A549 (cell line): ENCODE measurements at regions not wholly inside any gene's neighbourhood (a gene's known extent, or its start where the extent isn't known, plus 50 kb on each side); places are given as distances from the start of the nearest gene placed in this dataset.

Experiments
- ATAC-seq, 2 experiments: fragments of 200-7000 bp in 1 of 2; fragments of >200 bp in 1 of 2; cut with Nextera tagmentation in 1 of 2; cut with Tn5 transposase in 1 of 2; 3 replicates each; pipeline versions ENCODE4 v1.8.0 to v1.9.1; 2018 to 2020; ENCODE audit warnings: mild to moderate bottlenecking in 1 of 2, moderate library complexity in 1 of 2
- CTCF ChIA-PET: fragments of 300-600 bp; sonication (Branson Sonifier 250); formaldehyde crosslinking; extraction: SDS; loops from one replicate; lab custom pipeline; 2021; ENCODE audit warnings: antibody characterized with exemption, inconsistent platforms; lab: Yijun Ruan, JAX
- POLR2A ChIA-PET: fragments of 350-600 bp; formaldehyde crosslinking; extraction: SDS; loops from one replicate; lab custom pipeline; 2021; ENCODE audit warnings: antibody characterized with exemption, inconsistent platforms; lab: Yijun Ruan, JAX
- DNase-seq, 2 experiments: peaks; one replicate each; pipeline versions ENCODE4 v3.0.0 to v3.0.0-alpha.2; 2011 to 2016; ENCODE audit warnings: low read depth in 1 of 2, low spot score in 1 of 2
- FAIRE-seq: peaks from 2 replicates; lab custom pipeline; 2011; peaks lifted over from hg19 to GRCh38; lab: Jason Lieb, UNC
- H3K27ac ChIP-seq, 2 experiments: fragments of >200 bp; sonication (Bioruptor Twin); formaldehyde crosslinking; 3 replicates each; pipeline ENCODE4 v1.5.1; 2016 to 2017
- H3K4me1 ChIP-seq: fragments of >200 bp; sonication (Bioruptor Twin); formaldehyde crosslinking; 3 replicates; pipeline ENCODE4 v1.6.1; 2016
- H3K4me2 ChIP-seq: fragments of >200 bp; sonication (Bioruptor Twin); formaldehyde crosslinking; 3 replicates; pipeline ENCODE4 v1.6.1; 2016
- H3K4me3 ChIP-seq: fragments of >200 bp; sonication (Bioruptor Twin); formaldehyde crosslinking; 3 replicates; pipeline ENCODE4 v1.5.1; 2016
- H3K9me3 ChIP-seq: fragments of >200 bp; sonication (Bioruptor Twin); formaldehyde crosslinking; 3 replicates; pipeline ENCODE4 v1.6.1; 2016
- CBX8 ChIP-seq: fragments of 200-600 bp; sonication (generic); IDR thresholded peaks from 2 replicates; pipeline ENCODE4 v1.6.1; 2016
- EHMT2 ChIP-seq: fragments of 200-600 bp; sonication (generic); IDR thresholded peaks from 2 replicates; pipeline ENCODE4 v1.6.1; 2016; ENCODE audit warnings: antibody characterized with exemption, low read depth, mild to moderate bottlenecking, moderate library complexity
- EP300 ChIP-seq, 2 experiments: fragments of >200 bp; sonication (Bioruptor Twin); formaldehyde crosslinking; IDR thresholded peaks; 2 replicates in 1 of 2; 3 replicates in 1 of 2; pipeline ENCODE4 v1.6.1; 2016 to 2017
- FOSL2 ChIP-seq, 2 experiments: fragments of 450-650 bp in 1 of 2; fragments of >200 bp in 1 of 2; sonication (Bioruptor Twin) in 1 of 2; formaldehyde crosslinking; IDR thresholded peaks; 2 replicates each; pipeline versions ENCODE4 v1.5.0 to v1.6.1; 2016 to 2020; ENCODE audit warnings: mild to moderate bottlenecking in 1 of 2, moderate library complexity in 1 of 2
- GATA3 ChIP-seq: IDR thresholded peaks from 2 replicates; pipeline ENCODE4 v1.6.1; 2012; ENCODE audit warnings: borderline replicate concordance
- HDAC2 ChIP-seq: fragments of 200-600 bp; sonication (generic); IDR thresholded peaks from 2 replicates; pipeline ENCODE4 v1.6.1; 2016
- HEYL ChIP-seq: fragments of 250-450 bp; sonication (Bioruptor Pico); IDR thresholded peaks from 2 replicates; pipeline ENCODE4 v1.8.0; 2021; ENCODE audit warnings: mild to moderate bottlenecking, moderate library complexity
- HOXB13 ChIP-seq: fragments of 250-450 bp; sonication (Bioruptor Pico); IDR thresholded peaks from 2 replicates; pipeline ENCODE4 v1.5.0; 2020; ENCODE audit warnings: low read depth, mild to moderate bottlenecking, moderate library complexity
- HOXB5 ChIP-seq: fragments of 250-450 bp; sonication (Bioruptor Pico); IDR thresholded peaks from 2 replicates; pipeline ENCODE4 v1.5.0; 2020; ENCODE audit warnings: mild to moderate bottlenecking, moderate library complexity
- JUN ChIP-seq, 2 experiments: fragments of >200 bp; sonication (Bioruptor Twin); formaldehyde crosslinking; IDR thresholded peaks; 2 replicates in 1 of 2; 3 replicates in 1 of 2; pipeline ENCODE4 v1.6.1; 2016 to 2017
- KDM5A ChIP-seq: fragments of 200-600 bp; sonication (generic); IDR thresholded peaks from 2 replicates; pipeline ENCODE4 v1.6.1; 2016; ENCODE audit warnings: antibody characterized with exemption, mild to moderate bottlenecking
- MAFK ChIP-seq: fragments of 450-650 bp; IDR thresholded peaks from 2 replicates; pipeline ENCODE4 v1.6.1; 2014; ENCODE audit not compliant: partially characterized antibody
- MYC ChIP-seq: IDR thresholded peaks from 2 replicates; pipeline ENCODE4 v1.6.1; 2012; ENCODE audit warnings: mild to moderate bottlenecking, inconsistent platforms, low read length, improper control_type of control experiment, borderline replicate concordance
- NFE2L2 ChIP-seq: fragments of 150-350 bp; conservative IDR thresholded peaks from 2 replicates; pipeline ENCODE4 v1.6.1; 2014; ENCODE audit warnings: low read length
- NPAS2 ChIP-seq: fragments of 250-450 bp; sonication (Bioruptor Pico); IDR thresholded peaks from 2 replicates; pipeline ENCODE4 v1.8.0; 2022; ENCODE audit warnings: mild to moderate bottlenecking, moderate library complexity, borderline replicate concordance
- NR3C1 ChIP-seq: fragments of >200 bp; sonication (Bioruptor Twin); formaldehyde crosslinking; IDR thresholded peaks from 3 replicates; pipeline ENCODE4 v1.6.1; 2017
- POLR2A ChIP-seq: IDR thresholded peaks from 2 replicates; pipeline ENCODE4 v1.6.1; 2012; ENCODE audit warnings: mild to moderate bottlenecking, low read length
- RARB ChIP-seq: fragments of 250-450 bp; sonication (Bioruptor Pico); IDR thresholded peaks from 2 replicates; pipeline ENCODE4 v1.8.0; 2021; ENCODE audit warnings: mild to moderate bottlenecking, moderate library complexity
- RCOR1 ChIP-seq: fragments of 150-350 bp; IDR thresholded peaks from 2 replicates; pipeline ENCODE4 v1.6.1; 2014; ENCODE audit warnings: antibody characterized with exemption, low read length, low read depth
- RNF2 ChIP-seq: fragments of 200-600 bp; sonication (generic); IDR thresholded peaks from 2 replicates; pipeline ENCODE4 v1.6.1; 2016; ENCODE audit warnings: low read depth, mild to moderate bottlenecking, antibody characterized with exemption, moderate library complexity, borderline replicate concordance
- SREBF2 ChIP-seq: fragments of 450-650 bp; IDR thresholded peaks from 2 replicates; pipeline ENCODE4 v1.6.1; 2014; ENCODE audit warnings: mild to moderate bottlenecking, moderate library complexity
- ZFP36 ChIP-seq: fragments of 450-650 bp; IDR thresholded peaks from 2 replicates; pipeline ENCODE4 v1.6.1; 2014; ENCODE audit warnings: borderline replicate concordance; ENCODE audit not compliant: partially characterized antibody
- WGBS: methylation state at CpG from one replicate; pipeline ENCODE4 v1.1.6; 2017; ENCODE audit errors: missing lambda C conversion rate; 5-methylcytosine and 5-hydroxymethylcytosine counted together
- TF ChIP-seq, protein P1 (sequence below): IDR thresholded peaks from 2 replicates; pipeline ENCODE4 v1.6.1; 2012
- TF ChIP-seq, protein P2 (sequence below): fragments of 250-450 bp; sonication (Bioruptor Pico); IDR thresholded peaks from 2 replicates; pipeline ENCODE4 v1.5.0; 2020; ENCODE audit warnings: low read depth, mild to moderate bottlenecking, moderate library complexity
- TF ChIP-seq, protein P3 (sequence below): fragments of 200-600 bp; sonication (generic); IDR thresholded peaks from 2 replicates; pipeline ENCODE4 v1.6.1; 2016; ENCODE audit warnings: antibody characterized with exemption, mild to moderate bottlenecking, moderate library complexity
- TF ChIP-seq, protein P4 (sequence below): IDR thresholded peaks from 2 replicates; pipeline ENCODE4 v1.6.1; 2012

DNA sequence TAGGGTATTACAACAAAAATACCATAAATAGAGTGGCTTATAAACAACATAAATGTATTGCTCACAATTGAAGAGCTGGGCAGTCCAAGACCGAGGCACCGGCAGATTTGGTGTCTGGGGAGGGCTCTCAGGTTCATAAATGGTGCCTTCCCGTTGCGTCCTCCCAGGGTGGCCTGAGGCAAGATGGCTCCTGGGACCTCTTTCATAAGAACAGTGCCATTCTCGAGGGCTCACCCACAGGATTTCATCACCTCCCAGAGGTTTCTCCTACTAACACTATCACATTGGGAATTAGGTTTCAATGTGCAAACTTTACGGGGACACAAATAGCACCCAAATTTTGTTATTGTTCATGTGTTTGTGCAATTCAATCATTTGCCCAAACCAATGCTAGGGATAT is 793.5 kb upstream of the HS6ST1 start:
- 0 out of 3 replicates have a peak, but pooled peaks cover 2% of the 10 kb centered on the region for H3K9me3 ChIP-seq
- ChIA-PET POLR2A (interaction anchor here (0.6 kb wide), 1 partner anchor 11 kb away, joined by 3 read pairs; no protein-coding TSS in a partner anchor), CTCF (no interaction called here)
- no peak for TF ChIP-seq ZFP36
- no peak overlapping the region for H3K4me2 ChIP-seq
- no peak overlapping the region for H3K4me3 ChIP-seq
- ATAC-seq (no peak), DNase-seq (no peak), FAIRE-seq (no peak)
- WGBS, result 21% methylated on average over 6 of the region's 6 CpGs
- H3K27ac ChIP-seq, result no peak overlapping the region
- H3K4me1 ChIP-seq, result no peaks in the 10 kb centered on the region

DNA sequence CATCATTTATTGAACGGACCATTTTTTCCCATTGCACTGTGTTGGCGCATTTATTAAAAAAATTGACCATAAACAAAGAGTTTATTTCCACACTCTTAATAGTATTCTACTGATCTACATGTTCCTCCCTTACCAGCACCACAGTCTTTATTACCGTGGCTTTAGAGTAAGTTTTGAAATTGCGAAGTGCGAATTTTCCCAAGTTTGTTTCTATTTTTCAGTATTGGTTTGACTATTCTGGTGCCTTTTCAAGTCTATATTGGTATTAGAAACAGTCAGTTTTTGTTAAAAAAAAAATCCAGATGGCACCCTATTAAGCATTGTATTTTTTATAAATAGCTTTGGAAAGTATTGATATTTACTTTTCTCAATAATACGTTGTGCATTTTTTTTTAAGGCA is 795.1 kb upstream of the HS6ST1 start:
- ChIA-PET CTCF (no interaction called here), POLR2A (no interaction called here)
- FAIRE-seq (no peak), ATAC-seq (no peak), DNase-seq (no peak)
- TF ChIP-seq FOSL2 (IDR thresholded peaks at IDR 0.05), result no peak
- TF ChIP-seq FOSL2 (CRISPR knock-in tag; IDR thresholded peaks at IDR 0.05), result no peak
- no peak for TF ChIP-seq RARB (CRISPR knock-in tag)
- TF ChIP-seq KDM5A, result no peak
- no peak for TF ChIP-seq RNF2
- Histone ChIP-seq H3K4me1 (no peaks in the 10 kb centered on the region), H3K4me2 (no peak overlapping the region), H3K27ac (no peak overlapping the region), H3K9me3 (0 out of 3 replicates have a peak, but pooled peaks cover under 1% of the 10 kb centered on the region), H3K4me3 (no peak overlapping the region)
- WGBS, result 37% methylated on average over 6 of the region's 6 CpGs

DNA sequence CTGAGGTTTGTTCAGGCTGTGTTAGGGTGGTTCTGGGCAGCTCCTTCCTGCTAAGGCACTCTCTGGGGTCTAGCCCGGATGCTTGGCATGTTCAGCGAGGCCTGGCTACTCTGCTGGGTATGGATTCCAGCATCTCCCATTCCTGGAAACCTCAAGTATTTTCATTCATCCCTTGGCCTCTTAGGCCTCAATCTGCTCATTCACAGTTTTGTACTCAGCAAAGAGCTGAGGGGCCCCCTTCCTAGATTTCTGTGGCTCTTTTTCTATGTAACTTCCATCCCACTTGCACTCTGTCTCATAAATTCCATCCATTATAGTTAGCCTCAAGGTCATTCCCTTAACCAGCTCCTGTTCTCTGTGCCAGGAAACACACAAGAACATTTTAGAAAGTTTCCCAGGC is 798.8 kb upstream of the HS6ST1 start:
- no peak overlapping the region for H3K27ac ChIP-seq
- ATAC-seq (no peak), FAIRE-seq (no peak), DNase-seq (no peak)
- no peak overlapping the region for H3K4me3 ChIP-seq
- H3K4me1 ChIP-seq, result no peaks in the 10 kb centered on the region
- WGBS, result 7% methylated on average over 2 of the region's 2 CpGs
- TF ChIP-seq RNF2, result no peak
- TF ChIP-seq GATA3, result no peak
- TF ChIP-seq NR3C1, result no peak
- no peak for TF ChIP-seq EP300 (IDR thresholded peaks at IDR 0.05)
- no peak for TF ChIP-seq CBX8
- TF ChIP-seq, protein P1, sequence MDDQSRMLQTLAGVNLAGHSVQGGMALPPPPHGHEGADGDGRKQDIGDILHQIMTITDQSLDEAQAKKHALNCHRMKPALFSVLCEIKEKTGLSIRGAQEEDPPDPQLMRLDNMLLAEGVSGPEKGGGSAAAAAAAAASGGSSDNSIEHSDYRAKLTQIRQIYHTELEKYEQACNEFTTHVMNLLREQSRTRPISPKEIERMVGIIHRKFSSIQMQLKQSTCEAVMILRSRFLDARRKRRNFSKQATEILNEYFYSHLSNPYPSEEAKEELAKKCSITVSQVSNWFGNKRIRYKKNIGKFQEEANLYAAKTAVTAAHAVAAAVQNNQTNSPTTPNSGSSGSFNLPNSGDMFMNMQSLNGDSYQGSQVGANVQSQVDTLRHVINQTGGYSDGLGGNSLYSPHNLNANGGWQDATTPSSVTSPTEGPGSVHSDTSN, result no peak
- no peak for TF ChIP-seq SREBF2
- TF ChIP-seq HDAC2, result no peak
- TF ChIP-seq, protein P2, sequence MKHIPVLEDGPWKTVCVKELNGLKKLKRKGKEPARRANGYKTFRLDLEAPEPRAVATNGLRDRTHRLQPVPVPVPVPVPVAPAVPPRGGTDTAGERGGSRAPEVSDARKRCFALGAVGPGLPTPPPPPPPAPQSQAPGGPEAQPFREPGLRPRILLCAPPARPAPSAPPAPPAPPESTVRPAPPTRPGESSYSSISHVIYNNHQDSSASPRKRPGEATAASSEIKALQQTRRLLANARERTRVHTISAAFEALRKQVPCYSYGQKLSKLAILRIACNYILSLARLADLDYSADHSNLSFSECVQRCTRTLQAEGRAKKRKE (CRISPR knock-in tag), result no peak
- no peak for TF ChIP-seq EHMT2
- TF ChIP-seq HEYL (CRISPR knock-in tag), result no peak
- no peak overlapping the region for H3K4me2 ChIP-seq
- ChIA-PET POLR2A (no interaction called here), CTCF (no interaction called here)
- no peaks in the 10 kb centered on the region for H3K9me3 ChIP-seq

DNA sequence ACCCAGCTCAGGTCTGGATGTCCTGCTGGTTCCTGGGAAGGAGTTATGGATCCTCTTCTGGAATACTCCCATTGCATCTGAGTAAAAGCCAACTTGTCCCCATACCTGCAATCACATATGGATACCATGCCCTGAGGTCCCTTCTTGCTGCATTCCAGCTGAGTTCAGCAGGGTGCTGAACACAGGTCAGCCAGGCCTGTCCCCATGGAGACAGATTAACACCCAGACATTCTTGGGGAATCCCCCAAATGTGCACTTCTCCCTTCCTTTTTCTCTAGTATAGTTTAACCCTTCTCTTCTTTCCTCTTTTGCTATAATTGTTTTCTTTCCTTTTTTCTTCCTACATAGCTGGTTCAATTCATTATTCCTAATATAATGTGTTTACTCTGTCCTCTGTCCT is 799.6 kb upstream of the HS6ST1 start:
- Histone ChIP-seq H3K4me1 (no peaks in the 10 kb centered on the region), H3K27ac (no peak overlapping the region), H3K4me2 (no peak overlapping the region), H3K4me3 (no peak overlapping the region), H3K9me3 (no peaks in the 10 kb centered on the region)
- ChIA-PET POLR2A (no interaction called here), CTCF (no interaction called here)
- FAIRE-seq, result no peak
- TF ChIP-seq RCOR1, result no peak
- TF ChIP-seq JUN (IDR thresholded peaks at IDR 0.05), result no peak
- no peak for TF ChIP-seq POLR2A
- TF ChIP-seq KDM5A, result no peak
- TF ChIP-seq, protein P3, sequence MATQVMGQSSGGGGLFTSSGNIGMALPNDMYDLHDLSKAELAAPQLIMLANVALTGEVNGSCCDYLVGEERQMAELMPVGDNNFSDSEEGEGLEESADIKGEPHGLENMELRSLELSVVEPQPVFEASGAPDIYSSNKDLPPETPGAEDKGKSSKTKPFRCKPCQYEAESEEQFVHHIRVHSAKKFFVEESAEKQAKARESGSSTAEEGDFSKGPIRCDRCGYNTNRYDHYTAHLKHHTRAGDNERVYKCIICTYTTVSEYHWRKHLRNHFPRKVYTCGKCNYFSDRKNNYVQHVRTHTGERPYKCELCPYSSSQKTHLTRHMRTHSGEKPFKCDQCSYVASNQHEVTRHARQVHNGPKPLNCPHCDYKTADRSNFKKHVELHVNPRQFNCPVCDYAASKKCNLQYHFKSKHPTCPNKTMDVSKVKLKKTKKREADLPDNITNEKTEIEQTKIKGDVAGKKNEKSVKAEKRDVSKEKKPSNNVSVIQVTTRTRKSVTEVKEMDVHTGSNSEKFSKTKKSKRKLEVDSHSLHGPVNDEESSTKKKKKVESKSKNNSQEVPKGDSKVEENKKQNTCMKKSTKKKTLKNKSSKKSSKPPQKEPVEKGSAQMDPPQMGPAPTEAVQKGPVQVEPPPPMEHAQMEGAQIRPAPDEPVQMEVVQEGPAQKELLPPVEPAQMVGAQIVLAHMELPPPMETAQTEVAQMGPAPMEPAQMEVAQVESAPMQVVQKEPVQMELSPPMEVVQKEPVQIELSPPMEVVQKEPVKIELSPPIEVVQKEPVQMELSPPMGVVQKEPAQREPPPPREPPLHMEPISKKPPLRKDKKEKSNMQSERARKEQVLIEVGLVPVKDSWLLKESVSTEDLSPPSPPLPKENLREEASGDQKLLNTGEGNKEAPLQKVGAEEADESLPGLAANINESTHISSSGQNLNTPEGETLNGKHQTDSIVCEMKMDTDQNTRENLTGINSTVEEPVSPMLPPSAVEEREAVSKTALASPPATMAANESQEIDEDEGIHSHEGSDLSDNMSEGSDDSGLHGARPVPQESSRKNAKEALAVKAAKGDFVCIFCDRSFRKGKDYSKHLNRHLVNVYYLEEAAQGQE, result no peak
- no peak for TF ChIP-seq NR3C1
- TF ChIP-seq NFE2L2, result no peak
- no peak for TF ChIP-seq HOXB13 (CRISPR knock-in tag)
- no peak for TF ChIP-seq GATA3
- no peak for TF ChIP-seq MYC
- TF ChIP-seq, protein P4, sequence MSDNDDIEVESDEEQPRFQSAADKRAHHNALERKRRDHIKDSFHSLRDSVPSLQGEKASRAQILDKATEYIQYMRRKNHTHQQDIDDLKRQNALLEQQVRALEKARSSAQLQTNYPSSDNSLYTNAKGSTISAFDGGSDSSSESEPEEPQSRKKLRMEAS, result no peak
- no peak for TF ChIP-seq MAFK
- no peak for TF ChIP-seq HOXB5 (CRISPR knock-in tag)
- no peak for TF ChIP-seq NPAS2 (CRISPR knock-in tag)
- TF ChIP-seq RNF2, result no peak
- DNase-seq, result no peak
- ATAC-seq, result no peak
